BJ (cell line): ENCODE measurements at regions not wholly inside any gene's neighbourhood (a gene's known extent, or its start where the extent isn't known, plus 50 kb on each side); places are given as distances from the start of the nearest gene placed in this dataset.

Source experiments
- CTCF ChIA-PET: fragments of 350-600 bp; formaldehyde crosslinking; extraction: SDS; loops from one replicate; lab custom pipeline; 2021; ENCODE audit warnings: antibody characterized with exemption, inconsistent platforms; lab: Yijun Ruan, JAX
- POLR2A ChIA-PET: fragments of 300-600 bp; sonication (Branson Sonifier 250); formaldehyde crosslinking; extraction: SDS; loops from one replicate; lab custom pipeline; 2021; ENCODE audit warnings: antibody characterized with exemption; lab: Charles Lee
- DNase-seq: peaks from one replicate; pipeline ENCODE4 v3.0.0-alpha.2; 2011; ENCODE audit warnings: low read depth
- H3K27me3 ChIP-seq: 2 replicates; pipeline ENCODE4 v1.6.0; 2011; ENCODE audit warnings: low read length; ENCODE audit not compliant: control insufficient read depth, insufficient read depth
- H3K36me3 ChIP-seq: 2 replicates; pipeline ENCODE4 v1.5.1; 2011; ENCODE audit warnings: low read length; ENCODE audit not compliant: control insufficient read depth, insufficient read depth
- H3K4me3 ChIP-seq: 2 replicates; pipeline ENCODE4 v1.5.1; 2011; ENCODE audit warnings: low read depth, mild to moderate bottlenecking, control low read depth, low read length
- CTCF ChIP-seq: IDR thresholded peaks from 2 replicates; pipeline ENCODE4 v1.5.1; 2011; ENCODE audit warnings: low read depth, mild to moderate bottlenecking, control low read depth, inconsistent platforms, low read length, moderate library complexity; ENCODE audit not compliant: insufficient read depth

DNA sequence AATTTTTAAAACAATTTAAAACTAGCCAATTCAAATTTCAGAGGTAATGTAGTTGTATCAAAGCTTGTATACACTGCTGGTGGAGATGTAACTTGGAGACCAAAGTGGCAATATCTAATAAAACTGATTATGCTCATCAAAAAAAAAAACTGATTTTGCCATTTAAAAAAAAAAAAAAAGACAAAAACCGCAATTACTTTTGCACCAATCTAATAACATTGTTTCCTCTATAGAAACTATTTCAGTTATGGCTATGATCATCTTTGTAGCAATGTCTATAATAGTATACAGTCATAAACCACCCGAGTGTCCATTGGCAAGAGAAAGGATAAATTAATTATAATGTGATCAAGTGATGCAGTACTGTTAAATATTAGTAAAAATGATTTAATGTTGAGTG is 149.3 kb upstream of the SEMA6D start:
- ChIA-PET POLR2A (no interaction called here), CTCF (no interaction called here)
- TF ChIP-seq CTCF, result no peak
- H3K27me3 ChIP-seq, result no peaks in the 10 kb centered on the region
- H3K36me3 ChIP-seq, result no peaks in the 10 kb centered on the region
- DNase-seq, result no peak
- H3K4me3 ChIP-seq, result no peak overlapping the region

- DNase-seq, result no peak
- no peak for TF ChIP-seq CTCF
- ChIA-PET CTCF (interaction anchor here (1.1 kb wide), 1 partner anchor 16 kb away, joined by 4 read pairs; no protein-coding TSS in a partner anchor), POLR2A (no interaction called here)
- no peaks in the 10 kb centered on the region for H3K36me3 ChIP-seq
- H3K4me3 ChIP-seq, result no peak overlapping the region
- H3K27me3 ChIP-seq, result no peaks in the 10 kb centered on the region
These were observed 147.3 kb upstream of the SEMA6D start for GRCh38 chr15:47570044-47570443.

DNA sequence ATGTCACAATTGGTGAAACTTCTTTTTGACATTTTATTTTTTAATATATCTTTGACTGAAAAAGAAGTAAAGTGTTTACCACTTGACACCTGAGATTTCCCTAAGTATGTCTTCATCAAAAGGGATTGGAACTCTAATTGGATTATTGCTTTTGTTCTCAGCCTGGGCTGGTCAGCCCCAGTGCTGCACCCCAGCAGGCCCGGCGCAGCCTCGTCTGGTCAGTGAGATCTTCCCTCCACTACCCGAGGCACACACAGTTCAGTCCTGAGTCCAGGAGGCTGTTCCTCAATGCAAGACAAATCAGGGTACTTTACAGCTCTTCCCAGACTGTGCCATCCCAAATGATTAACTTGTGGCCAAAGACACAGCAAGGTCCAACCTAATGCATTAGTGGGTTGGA is 146.9 kb upstream of the SEMA6D start:
- TF ChIP-seq CTCF, result no peak
- ChIA-PET CTCF (interaction anchor here (1.1 kb wide), 1 partner anchor 15 kb away, joined by 4 read pairs; no protein-coding TSS in a partner anchor), POLR2A (no interaction called here)
- H3K4me3 ChIP-seq, result no peak overlapping the region
- no peak for DNase-seq
- H3K27me3 ChIP-seq, result no peaks in the 10 kb centered on the region
- no peaks in the 10 kb centered on the region for H3K36me3 ChIP-seq

DNA sequence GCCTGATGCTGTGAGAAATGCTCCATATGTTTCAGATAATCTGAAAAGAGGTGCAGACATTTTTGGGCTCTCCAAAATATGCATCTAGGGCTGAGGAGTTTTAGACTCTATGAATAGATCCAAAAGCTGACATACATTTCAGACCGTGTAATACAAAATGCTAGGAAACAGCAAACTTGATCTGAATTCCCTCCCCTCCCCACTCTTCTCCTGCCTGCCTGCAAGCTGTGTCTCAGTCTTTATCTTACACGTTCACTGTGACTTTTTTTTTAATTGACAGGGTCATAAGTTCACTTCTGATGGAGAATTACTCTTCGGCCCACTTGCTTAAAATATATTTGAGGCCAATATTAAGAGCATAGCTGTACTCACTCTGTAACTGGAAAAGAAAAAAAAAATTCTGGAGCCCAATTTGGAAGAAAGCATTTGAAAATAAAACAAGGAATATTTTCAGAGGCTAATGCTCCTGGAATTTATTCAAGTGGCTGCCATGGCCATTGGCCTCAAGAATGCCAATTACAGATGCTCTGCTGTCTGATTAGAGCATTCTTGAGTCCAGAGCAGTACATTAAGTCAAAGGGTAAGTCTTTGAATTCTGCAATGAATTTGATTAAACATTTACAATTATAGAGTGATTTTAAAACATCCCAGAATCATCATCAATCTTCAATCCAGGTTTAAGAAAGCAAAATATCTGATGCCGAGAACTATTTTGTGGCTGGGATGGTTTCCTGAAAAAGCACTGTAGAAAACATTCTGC is 146.2 kb upstream of the SEMA6D start:
- DNase-seq, result no peak
- ChIA-PET CTCF (interaction anchor here (1.1 kb wide), 1 partner anchor 15 kb away, joined by 4 read pairs; no protein-coding TSS in a partner anchor), POLR2A (no interaction called here)
- no peak overlapping the region for H3K4me3 ChIP-seq
- H3K36me3 ChIP-seq, result no peaks in the 10 kb centered on the region
- no peak for TF ChIP-seq CTCF
- no peaks in the 10 kb centered on the region for H3K27me3 ChIP-seq

- POLR2A ChIA-PET, result no interaction called here
- no peaks in the 10 kb centered on the region for H3K36me3 ChIP-seq
- H3K4me3 ChIP-seq, result no peak overlapping the region
- H3K27me3 ChIP-seq, result no peaks in the 10 kb centered on the region
- CTCF ChIA-PET, result interaction anchor here (0.8 kb wide), 1 partner anchor 378 kb away, joined by 3 read pairs; no protein-coding TSS in a partner anchor
- no peak for TF ChIP-seq CTCF
- DNase-seq, result no peak
These were observed 143.6 kb upstream of the SEMA6D start for GRCh38 chr15:47573673-47574072.
